Central memory CD4-positive, alpha-beta T cell (primary cell): ENCODE measurements at regions not wholly inside any gene's neighbourhood (a gene's known extent, or its start where the extent isn't known, plus 50 kb on each side); places are given as distances from the start of the nearest gene placed in this dataset.

Experiments used
- DNase-seq: peaks from one replicate; pipeline ENCODE4 v3.0.0; 2022

- no peak for DNase-seq
Measured at GRCh38 chr13:74329962-74330361, 195.8 kb upstream of the KLF12 start.

- DNase-seq: no peak
Measured at GRCh38 chr13:74325106-74325505, 190.9 kb upstream of the KLF12 start.

- DNase-seq: no peak
Measured at GRCh38 chr13:74324338-74324737, 190.1 kb upstream of the KLF12 start.

GRCh38 chr13:74322562-74322961 lies 188.4 kb upstream of the KLF12 start:
- no peak for DNase-seq

- no peak for DNase-seq
Measured at GRCh38 chr13:74320282-74320681, 186.1 kb upstream of the KLF12 start.

GRCh38 chr13:74316547-74316946 lies 182.3 kb upstream of the KLF12 start:
- DNase-seq: no peak

GRCh38 chr13:74306496-74306895 lies 172.3 kb upstream of the KLF12 start:
- DNase-seq: no peak

GRCh38 chr13:74305876-74306275 lies 171.7 kb upstream of the KLF12 start:
- DNase-seq: no peak

- DNase-seq: no peak
Measured at GRCh38 chr13:74301258-74301935, 167.2 kb upstream of the KLF12 start.

- DNase-seq: no peak
Measured at GRCh38 chr13:74300162-74300561, 166.0 kb upstream of the KLF12 start.

- no peak for DNase-seq
Measured at GRCh38 chr13:74299721-74300120, 165.5 kb upstream of the KLF12 start.

- DNase-seq: no peak
Measured at GRCh38 chr13:74298923-74299322, 164.7 kb upstream of the KLF12 start.

GRCh38 chr13:74289861-74290773 lies 155.9 kb upstream of the KLF12 start:
- DNase-seq: peak; percentile 76

GRCh38 chr13:74289107-74289506 lies 154.9 kb upstream of the KLF12 start:
- DNase-seq: no peak

- peak; percentile 18 for DNase-seq
Measured at GRCh38 chr13:74288361-74288911, 154.2 kb upstream of the KLF12 start.

GRCh38 chr13:74287724-74288169 lies 153.5 kb upstream of the KLF12 start:
- peak; percentile 93 for DNase-seq

GRCh38 chr13:74280795-74281490 lies 146.7 kb upstream of the KLF12 start:
- no peak for DNase-seq

GRCh38 chr13:74280093-74280794 lies 146.0 kb upstream of the KLF12 start:
- no peak for DNase-seq

GRCh38 chr13:74278901-74279300 lies 144.7 kb upstream of the KLF12 start:
- DNase-seq: no peak

GRCh38 chr13:74274916-74275315 lies 140.7 kb upstream of the KLF12 start:
- no peak for DNase-seq

- no peak for DNase-seq
Measured at GRCh38 chr13:74273581-74273980, 139.4 kb upstream of the KLF12 start.

GRCh38 chr13:74272826-74273225 lies 138.6 kb upstream of the KLF12 start:
- DNase-seq: no peak
